Fibroblast of skin of scalp (primary cell): ENCODE measurements at regions not wholly inside any gene's neighbourhood (a gene's known extent, or its start where the extent isn't known, plus 50 kb on each side); places are given as distances from the start of the nearest gene placed in this dataset.

Experiments used
- DNase-seq: peaks from one replicate; pipeline ENCODE4 v3.0.0-alpha.2; 2013

DNA sequence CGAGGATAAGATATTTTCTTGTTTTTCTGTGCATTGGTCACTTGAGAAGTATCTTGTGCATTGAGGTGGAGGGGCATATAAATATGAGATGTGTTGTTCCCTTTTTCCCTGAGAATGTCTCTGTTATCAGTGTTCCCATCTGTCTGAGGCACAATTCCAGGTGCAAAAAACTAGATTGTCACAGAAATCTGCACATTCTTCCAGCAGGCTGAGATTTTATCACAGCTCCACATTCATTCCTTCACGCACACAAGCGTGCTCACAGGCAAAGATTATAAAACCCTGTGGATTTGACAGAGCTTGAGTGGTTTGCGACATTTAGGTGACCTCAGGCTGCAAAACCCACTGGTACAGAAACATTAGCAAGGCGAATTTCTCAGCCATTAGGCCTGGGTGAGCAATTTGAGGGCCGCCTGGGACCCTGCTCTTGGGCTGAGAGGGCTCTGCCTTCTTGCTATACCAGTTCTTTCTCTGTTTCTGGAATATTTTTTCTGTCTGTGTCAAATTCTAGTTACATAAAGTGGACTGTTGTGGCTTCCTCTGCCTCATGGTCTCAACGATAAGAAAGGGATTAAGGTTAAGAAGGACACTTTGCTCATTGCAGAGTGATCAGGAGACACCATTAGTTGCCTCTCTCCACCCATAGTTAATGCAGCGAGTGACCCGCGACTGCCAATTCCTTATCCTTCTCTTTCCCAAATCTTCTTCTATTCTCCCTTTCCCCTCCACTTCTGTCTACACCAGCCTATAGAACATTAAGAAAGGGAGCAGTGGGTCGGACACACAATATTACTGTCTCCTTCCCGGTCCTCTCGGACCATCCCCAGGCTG lies 86.7 kb upstream of the C1QTNF7 start:
- DNase-seq = no peak

GRCh38 chr4:15341733-15342300 lies 86.0 kb upstream of the C1QTNF7 start:
- DNase-seq = no peak

DNA sequence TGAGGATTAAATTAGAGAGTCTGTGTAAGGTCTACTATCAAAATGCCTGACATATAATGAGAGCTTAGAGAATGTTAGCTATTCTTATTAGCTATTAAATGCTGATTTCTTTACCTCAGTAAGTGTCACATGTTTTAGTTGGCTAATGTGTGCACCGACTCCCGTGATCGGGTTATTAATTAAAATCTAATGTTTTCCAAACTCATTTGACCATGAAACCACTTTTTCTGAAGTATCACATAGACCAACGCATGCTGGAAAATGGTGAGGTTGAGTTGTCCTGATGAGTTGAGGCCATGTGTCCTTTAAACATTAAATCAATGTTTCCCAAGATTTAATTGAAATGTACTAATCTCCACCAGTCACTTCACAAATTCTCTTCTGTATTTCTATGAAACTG lies 84.8 kb upstream of the C1QTNF7 start:
- no peak for DNase-seq

DNA sequence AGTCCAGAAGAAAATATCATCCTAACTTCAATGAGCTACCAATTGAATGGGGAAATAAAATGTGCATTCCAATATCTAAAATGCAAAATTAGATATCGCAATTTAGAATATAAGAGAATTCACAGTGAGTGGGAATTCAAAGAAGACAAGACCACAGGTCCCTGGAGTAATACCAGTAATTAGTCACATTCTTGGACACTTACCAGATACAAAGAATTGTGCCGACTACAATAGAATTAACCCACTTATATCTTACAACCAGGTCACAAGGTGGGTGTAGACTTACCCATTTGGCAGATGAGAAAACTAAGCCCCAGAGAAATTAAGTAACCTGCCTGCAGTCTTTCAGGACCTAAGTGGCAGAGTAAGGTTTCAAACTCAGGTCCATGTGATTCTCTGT lies 84.3 kb upstream of the C1QTNF7 start:
- DNase-seq = no peak

- peak; percentile 52 for DNase-seq
Observed at GRCh38 chr4:15344041-15344440, 83.8 kb upstream of the C1QTNF7 start.

GRCh38 chr4:15345134-15345533 lies 82.7 kb upstream of the C1QTNF7 start:
- DNase-seq = no peak

- DNase-seq = no peak
Observed at GRCh38 chr4:15348236-15348635, 79.6 kb upstream of the C1QTNF7 start.

DNA sequence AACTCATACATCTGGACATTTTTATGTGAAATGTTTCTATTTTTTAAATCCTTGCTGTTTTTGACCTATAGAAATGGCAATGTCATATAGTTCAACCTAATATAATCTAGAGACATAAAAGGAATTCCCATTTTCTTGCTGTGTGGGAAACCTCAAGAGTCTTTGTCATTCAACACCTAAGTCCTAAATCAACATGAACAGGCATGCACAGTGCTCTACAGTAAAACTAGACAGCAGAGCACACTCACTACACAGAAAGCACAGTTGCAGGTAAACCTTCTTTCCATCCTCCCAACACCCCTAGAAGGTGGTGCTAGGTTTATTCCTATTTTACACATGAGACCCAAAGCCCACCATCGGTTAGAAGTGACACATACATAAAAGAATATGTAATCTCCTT lies 79.1 kb upstream of the C1QTNF7 start:
- DNase-seq = no peak

DNA sequence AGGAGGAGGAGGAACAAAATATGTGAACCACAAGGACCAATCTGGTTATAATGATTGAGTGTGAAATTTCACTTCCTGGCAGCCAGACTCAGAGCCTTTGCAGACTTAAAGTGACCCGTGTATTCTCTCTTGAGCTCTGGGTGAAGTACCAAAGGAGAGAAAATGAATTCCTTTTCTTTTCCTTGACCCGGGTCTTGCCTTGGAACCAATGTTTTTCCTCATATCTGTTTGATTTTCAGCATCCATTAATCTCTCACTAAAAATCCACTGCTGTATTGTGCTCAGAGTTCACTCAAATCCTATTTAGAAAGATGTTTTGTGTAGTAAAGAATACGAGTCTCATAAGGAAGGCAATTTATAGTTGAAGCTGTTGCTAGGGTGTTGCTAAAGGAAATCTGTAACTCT lies 78.3 kb upstream of the C1QTNF7 start:
- DNase-seq = peak; percentile 43

GRCh38 chr4:15349965-15350364 lies 77.9 kb upstream of the C1QTNF7 start:
- no peak for DNase-seq

DNA sequence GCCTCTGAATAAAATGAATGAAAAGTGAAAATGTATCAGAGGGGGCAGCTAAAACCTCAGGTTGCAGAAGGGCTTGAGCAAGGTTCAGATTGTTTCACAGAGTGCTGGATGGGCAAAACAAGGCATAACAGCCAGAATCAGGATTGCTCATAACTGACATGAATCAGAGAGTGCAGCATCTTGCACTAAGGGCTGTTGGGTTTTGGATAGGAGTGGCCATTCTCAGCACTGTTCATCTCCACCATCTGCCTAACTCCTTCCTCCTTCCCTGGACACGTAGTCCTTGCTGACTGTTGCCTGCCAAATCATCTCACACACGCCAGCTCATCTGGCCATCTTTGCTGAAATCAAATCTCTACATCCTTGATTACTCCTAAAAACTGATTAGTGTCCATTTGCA lies 75.3 kb upstream of the C1QTNF7 start:
- no peak for DNase-seq

DNA sequence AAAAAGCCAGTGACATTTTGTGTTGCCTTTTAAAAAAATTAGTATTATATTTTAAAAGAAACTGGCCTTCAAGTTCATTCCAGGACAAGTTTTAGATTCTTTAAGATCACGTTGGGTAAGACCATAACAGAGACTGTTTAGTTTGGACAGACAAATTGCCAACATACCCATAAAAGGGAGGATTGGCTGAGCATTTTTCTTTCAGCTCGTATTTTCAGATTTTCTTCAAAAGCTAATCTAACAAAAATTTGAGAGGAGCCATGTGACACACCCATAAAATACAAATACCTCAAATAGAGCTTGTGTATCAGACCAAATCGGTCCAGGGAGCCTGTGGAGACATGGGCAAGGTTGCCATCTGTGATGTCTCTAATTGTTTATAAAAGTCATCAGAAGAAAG lies 74.6 kb upstream of the C1QTNF7 start:
- no peak for DNase-seq

DNA sequence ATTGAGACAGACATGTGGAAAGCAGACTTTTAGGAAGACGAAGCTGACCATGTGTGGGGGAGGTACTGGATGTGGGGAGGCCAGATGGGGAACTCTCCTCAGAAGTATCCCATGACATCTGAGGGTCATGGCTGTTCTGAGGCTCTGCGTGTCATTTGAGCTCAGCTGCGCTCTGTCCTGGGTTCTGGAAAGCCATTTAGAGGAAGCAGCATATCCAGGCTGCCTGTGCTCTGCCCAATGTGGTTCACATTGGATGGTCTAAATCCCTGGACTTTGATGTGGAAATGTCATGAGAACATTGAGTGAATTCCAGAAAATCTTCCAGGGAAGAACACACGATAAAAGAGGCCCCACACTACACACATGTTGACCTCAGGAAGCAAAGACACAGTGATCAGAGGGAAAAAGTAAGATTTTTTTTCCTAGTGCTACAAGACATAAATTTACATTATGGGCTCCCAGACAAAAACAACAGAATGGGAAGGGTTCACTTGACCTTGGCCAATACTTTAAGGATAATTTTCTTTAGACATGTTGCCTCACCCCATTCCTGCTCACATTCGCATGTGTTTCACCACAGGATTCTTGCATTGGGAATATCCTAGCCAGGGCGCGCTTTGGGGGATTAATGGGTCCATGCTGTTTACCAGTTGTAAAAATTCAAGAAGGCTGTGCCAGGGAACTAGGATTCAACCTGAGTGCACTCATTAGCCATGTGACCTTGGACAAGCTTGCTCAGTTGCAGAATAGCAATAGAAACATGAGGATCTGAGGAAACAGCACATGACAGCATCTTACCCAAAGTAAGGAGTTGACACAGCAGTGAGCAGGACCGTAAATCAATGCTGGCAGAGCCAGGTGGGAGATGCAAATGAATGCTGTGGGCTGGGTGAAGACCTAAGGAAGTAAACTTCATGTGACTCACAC lies 73.2 kb upstream of the C1QTNF7 start:
- no peak for DNase-seq

GRCh38 chr4:15361529-15361928 lies 66.3 kb upstream of the C1QTNF7 start:
- peak; percentile 46 for DNase-seq

DNA sequence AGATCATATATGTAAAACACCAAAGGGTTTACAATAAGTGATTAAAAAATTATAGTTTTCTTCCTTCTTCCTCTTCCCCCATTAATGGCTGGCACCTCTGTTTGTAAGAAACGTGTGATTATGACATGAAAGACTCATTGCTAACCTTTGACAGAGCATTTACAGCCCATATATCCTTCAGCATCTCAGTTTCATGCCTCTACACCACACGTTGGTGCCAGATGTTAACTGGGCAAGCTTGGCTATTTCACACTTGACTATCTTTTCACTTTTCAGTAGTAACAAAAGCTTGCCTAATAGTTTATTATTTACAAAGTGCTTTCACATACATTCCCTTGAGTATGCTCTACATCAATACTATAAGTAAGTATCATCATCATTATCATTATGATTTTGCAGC lies 65.3 kb upstream of the C1QTNF7 start:
- DNase-seq = no peak

DNA sequence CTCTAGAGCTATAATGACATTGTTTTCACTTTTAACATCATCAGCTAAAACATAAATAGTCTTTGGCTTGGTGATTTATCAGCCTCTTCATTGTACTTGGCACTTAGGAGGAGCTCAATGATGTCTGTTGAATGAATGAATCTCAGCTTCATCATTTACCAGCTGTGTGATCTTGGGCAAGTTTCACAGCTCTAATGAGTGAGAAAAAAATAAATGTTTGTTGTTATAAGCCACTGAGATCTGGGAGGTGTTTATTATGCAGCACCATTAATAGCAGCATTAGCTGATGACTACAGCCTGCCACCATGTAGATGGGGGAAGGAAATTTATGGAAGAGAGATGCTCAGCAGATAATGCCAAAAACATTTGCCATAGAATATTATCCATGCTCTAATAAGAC lies 63.6 kb upstream of the C1QTNF7 start:
- no peak for DNase-seq

GRCh38 chr4:15365641-15366040 lies 62.2 kb upstream of the C1QTNF7 start:
- no peak for DNase-seq

- DNase-seq = no peak
Observed at GRCh38 chr4:15366721-15367120, 61.1 kb upstream of the C1QTNF7 start.

DNA sequence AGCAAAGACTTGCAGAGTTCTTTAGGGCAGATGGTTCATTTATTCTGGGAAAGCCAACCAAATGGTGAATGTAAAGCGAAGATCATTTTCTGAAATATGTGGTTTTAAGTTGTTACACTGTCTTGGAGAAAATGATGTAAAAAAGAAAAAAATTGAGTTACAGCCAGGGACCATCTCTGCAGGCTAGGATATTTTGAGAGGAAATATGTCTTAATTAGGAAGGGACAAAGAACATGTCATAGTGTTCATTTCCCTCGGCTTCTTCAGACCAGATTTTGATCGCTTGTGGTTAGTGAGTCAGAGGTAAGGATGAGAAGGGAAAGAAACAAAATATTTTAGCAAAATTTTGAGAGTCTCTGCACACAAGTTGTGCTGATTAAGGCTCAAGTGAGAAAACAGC lies 59.0 kb upstream of the C1QTNF7 start:
- DNase-seq = peak; percentile 95

GRCh38 chr4:15370296-15370695 lies 57.5 kb upstream of the C1QTNF7 start:
- no peak for DNase-seq

GRCh38 chr4:15373363-15373762 lies 54.5 kb upstream of the C1QTNF7 start:
- no peak for DNase-seq

GRCh38 chr4:15374656-15375055 lies 53.2 kb upstream of the C1QTNF7 start:
- DNase-seq = no peak

- DNase-seq = no peak
Observed at GRCh38 chr4:15375667-15376066, 52.2 kb upstream of the C1QTNF7 start.
